Erythroblast (primary cell): ENCODE measurements at regions not wholly inside any gene's neighbourhood (a gene's known extent, or its start where the extent isn't known, plus 50 kb on each side); places are given as distances from the start of the nearest gene placed in this dataset.

ENCODE experiments used
- GATA1 ChIP-seq: IDR thresholded peaks from 2 replicates; pipeline ENCODE4 v1.6.1; 2011; ENCODE audit warnings: low read depth, mild to moderate bottlenecking, control low read depth, low read length, moderate library complexity
- POLR2A ChIP-seq: IDR thresholded peaks from 2 replicates; pipeline ENCODE4 v1.6.1; 2011; ENCODE audit warnings: mild to moderate bottlenecking, low read length

- TF ChIP-seq POLR2A (no peak), GATA1 (no peak)
These were observed 163.2 kb downstream of the ARRDC3 start for GRCh38 chr5:91219803-91220371.
